ENCODE measurements at regions not wholly inside any gene's neighbourhood (a gene's known extent, or its start where the extent isn't known, plus 50 kb on each side); places are given as distances from the start of the nearest gene placed in this dataset.
"Not testable (repeated sequence)": the region's sequence is repeated elsewhere in the genome, so short reads cannot be mapped to it uniquely, and the experiment has no call there.

- DNase-seq: no peak
Observed at GRCh38 chr3:104438706-104439105, 928.0 kb upstream of the ALCAM start.

- DNase-seq: not testable (repeated sequence)
Observed at GRCh38 chr3:104445252-104445919, 921.3 kb upstream of the ALCAM start.

- no peak for DNase-seq
Observed at GRCh38 chr3:104447681-104448080, 919.0 kb upstream of the ALCAM start.

- no peak for DNase-seq
Observed at GRCh38 chr3:104452697-104453096, 914.0 kb upstream of the ALCAM start.

GRCh38 chr3:104458657-104459056 lies 908.1 kb upstream of the ALCAM start:
- DNase-seq: no peak

- no peak for DNase-seq
Observed at GRCh38 chr3:104460477-104461406, 906.0 kb upstream of the ALCAM start.

GRCh38 chr3:104461431-104461830 lies 905.3 kb upstream of the ALCAM start:
- DNase-seq: no peak

- DNase-seq: no peak
Observed at GRCh38 chr3:104472221-104472620, 894.5 kb upstream of the ALCAM start.

GRCh38 chr3:104474011-104474410 lies 892.7 kb upstream of the ALCAM start:
- no peak for DNase-seq

GRCh38 chr3:104503022-104503421 lies 863.7 kb upstream of the ALCAM start:
- no peak for DNase-seq

GRCh38 chr3:104510131-104510849 lies 856.4 kb upstream of the ALCAM start:
- no peak for DNase-seq

GRCh38 chr3:104514371-104514770 lies 852.3 kb upstream of the ALCAM start:
- DNase-seq: no peak

- DNase-seq: no peak
Observed at GRCh38 chr3:104514776-104515175, 851.9 kb upstream of the ALCAM start.

- DNase-seq: no peak
Observed at GRCh38 chr3:104519068-104519467, 847.6 kb upstream of the ALCAM start.

- no peak for DNase-seq
Observed at GRCh38 chr3:104519468-104520227, 847.1 kb upstream of the ALCAM start.

- no peak for DNase-seq
Observed at GRCh38 chr3:104520228-104520655, 846.5 kb upstream of the ALCAM start.

GRCh38 chr3:104521606-104522336 lies 844.9 kb upstream of the ALCAM start:
- DNase-seq: no peak

GRCh38 chr3:104523136-104523535 lies 843.6 kb upstream of the ALCAM start:
- DNase-seq: no peak

- no peak for DNase-seq
Observed at GRCh38 chr3:104526901-104527401, 839.8 kb upstream of the ALCAM start.

- DNase-seq: no peak
Observed at GRCh38 chr3:104530934-104531333, 835.8 kb upstream of the ALCAM start.

GRCh38 chr3:104536715-104537114 lies 830.0 kb upstream of the ALCAM start:
- no peak for DNase-seq

GRCh38 chr3:104537323-104537722 lies 829.4 kb upstream of the ALCAM start:
- DNase-seq: no peak

Data from NCI-H1436 (cell line).